GM12878 (cell line): ENCODE measurements at regions not wholly inside any gene's neighbourhood (a gene's known extent, or its start where the extent isn't known, plus 50 kb on each side); places are given as distances from the start of the nearest gene placed in this dataset.

ENCODE experiments used
- ATAC-seq: fragments of 200-7000 bp; cut with Tn5 transposase; 3 replicates; pipeline ENCODE4 v1.9.1; 2020; ENCODE audit warnings: mild to moderate bottlenecking, moderate library complexity
- BruUV-seq: library from RNA; stranded (reverse); fragments of 400-500 nt; replicated peaks from 2 replicates; lab custom pipeline; 2021; lab: Mats Ljungman, UMichigan
- CTCF ChIA-PET: fragments of 300-600 bp; sonication (Branson Sonifier 250); formaldehyde crosslinking; extraction: SDS; loops from one replicate; lab custom pipeline; 2021; ENCODE audit warnings: inconsistent platforms; lab: Yijun Ruan, JAX
- POLR2A ChIA-PET: fragments of 350-600 bp; formaldehyde crosslinking; extraction: SDS; loops from one replicate; lab custom pipeline; 2021; ENCODE audit warnings: inconsistent platforms; lab: Charles Lee
- RAD21 ChIA-PET: fragments of 300-600 bp; sonication (Branson Sonifier 250); formaldehyde crosslinking; loops from one replicate; lab custom pipeline; 2023; ENCODE audit warnings: antibody characterized with exemption; ENCODE audit not compliant: unreplicated experiment; lab: Charles Lee
- SMC1A ChIA-PET: fragments of 300-600 bp; sonication (Branson Sonifier 250); formaldehyde crosslinking; loops from one replicate; lab custom pipeline; 2023; ENCODE audit not compliant: unreplicated experiment, uncharacterized antibody; lab: Charles Lee
- DNase-seq: peaks from one replicate; pipeline ENCODE4 v3.0.0-alpha.2; 2011; ENCODE audit warnings: low read depth, low spot score
- FAIRE-seq: peaks from 3 replicates; lab custom pipeline; 2011; peaks lifted over from hg19 to GRCh38; lab: Jason Lieb, UNC
- H2AFZ ChIP-seq: 2 replicates; pipeline ENCODE4 v1.6.0; 2011; ENCODE audit warnings: low read depth, low read length, control low read depth; ENCODE audit not compliant: control insufficient read depth
- H3K27ac ChIP-seq: 2 replicates; pipeline ENCODE4 v1.5.1; 2011; ENCODE audit warnings: control low read depth; ENCODE audit not compliant: control insufficient read depth, insufficient read depth
- H3K27me3 ChIP-seq, 2 experiments: replicated peaks in 1 of 2; 2 replicates each; pipeline versions ENCODE4 v1.6.0 to v1.6.1; 2011; ENCODE audit warnings: low read length in 1 of 2; ENCODE audit not compliant: control insufficient read depth in 2 of 2, insufficient read depth in 2 of 2
- H3K36me3 ChIP-seq, 2 experiments: 2 replicates each; pipeline ENCODE4 v1.5.1; 2011; ENCODE audit warnings: low read length in 1 of 2; ENCODE audit not compliant: control insufficient read depth in 2 of 2, insufficient read depth in 2 of 2
- H3K4me1 ChIP-seq: 2 replicates; pipeline ENCODE4 v1.6.1; 2011; ENCODE audit warnings: mild to moderate bottlenecking, low read length, moderate library complexity, mixed read lengths; ENCODE audit not compliant: control insufficient read depth, insufficient read depth
- H3K4me2 ChIP-seq: 2 replicates; pipeline ENCODE4 v1.6.0; 2011; ENCODE audit warnings: control low read depth; ENCODE audit not compliant: control insufficient read depth, insufficient read depth
- H3K4me3 ChIP-seq: fragments of 200-600 bp; sonication (generic); 2 replicates; pipeline ENCODE4 v1.5.1; 2016
- H3K79me2 ChIP-seq: 2 replicates; pipeline ENCODE4 v1.6.0; 2011; ENCODE audit warnings: low read length; ENCODE audit not compliant: control insufficient read depth, insufficient read depth
- H3K9ac ChIP-seq: 2 replicates; pipeline ENCODE4 v1.8.0; 2011; ENCODE audit warnings: low read length, control low read depth, mixed read lengths; ENCODE audit not compliant: control insufficient read depth, insufficient read depth
- H3K9me3 ChIP-seq: replicated peaks from 3 replicates; pipeline ENCODE4 v1.5.1; 2011; ENCODE audit warnings: mild to moderate bottlenecking, low read length; ENCODE audit not compliant: control insufficient read depth, insufficient read depth
- H4K20me1 ChIP-seq: 2 replicates; pipeline ENCODE4 v1.6.0; 2011; ENCODE audit not compliant: control insufficient read depth, insufficient read depth
- ELK1 ChIP-seq: IDR thresholded peaks from 2 replicates; pipeline ENCODE4 v1.6.1; 2012; ENCODE audit warnings: low read depth, low read length, improper control_type of control experiment
- EP300 ChIP-seq, 2 experiments: fragments of 150-350 bp in 1 of 2; IDR thresholded peaks; 2 replicates each; pipeline ENCODE4 v1.6.1; 2011 to 2012; ENCODE audit warnings: low read depth in 2 of 2, low read length in 2 of 2, borderline replicate concordance in 1 of 2, improper control_type of control experiment in 1 of 2, inconsistent platforms in 1 of 2; ENCODE audit not compliant: control insufficient read depth in 1 of 2
- FOS ChIP-seq: IDR thresholded peaks from 3 replicates; pipeline ENCODE4 v1.6.1; 2011; ENCODE audit warnings: borderline replicate concordance; ENCODE audit not compliant: insufficient read length; ENCODE audit errors: extremely low read depth
- NBN ChIP-seq: fragments of 450-650 bp; IDR thresholded peaks from 2 replicates; pipeline ENCODE4 v1.6.1; 2016
- NR2C2 ChIP-seq: IDR thresholded peaks from 2 replicates; pipeline ENCODE4 v1.6.1; 2011; ENCODE audit warnings: borderline replicate concordance, low read depth; ENCODE audit not compliant: control insufficient read depth, insufficient read length
- POLR2AphosphoS2 ChIP-seq: IDR thresholded peaks from 2 replicates; pipeline ENCODE4 v1.6.1; 2011; ENCODE audit warnings: low read depth, mild to moderate bottlenecking, low read length, improper control_type of control experiment, moderate library complexity
- ZNF217 ChIP-seq: fragments of 450-650 bp; IDR thresholded peaks from 2 replicates; pipeline ENCODE4 v1.6.1; 2017; ENCODE audit warnings: antibody characterized with exemption, mild to moderate bottlenecking
- WGBS: methylation state at CpG from one replicate; pipeline ENCODE4 v1.1.6; 2016; ENCODE audit warnings: low lambda C conversion rate; ENCODE audit not compliant: insufficient replicate concordance, insufficient coverage; ENCODE audit errors: missing lambda C conversion rate; 5-methylcytosine and 5-hydroxymethylcytosine counted together
- in situ Hi-C: fragments of 300-500 bp; cut with MboI; formaldehyde crosslinking; loops from 9 replicates; pipeline ENCODE4 v1.14.3; 2018; ENCODE audit warnings: mixed read lengths
- intact Hi-C: fragments of 100-400 bp; cut with micrococcal nuclease; formaldehyde crosslinking; loops from one replicate; pipeline ENCODE4 v1.14.2; 2022; ENCODE audit not compliant: unreplicated experiment
- TF ChIP-seq, protein P1 (sequence below): fragments of 450-650 bp; formaldehyde crosslinking; IDR thresholded peaks from 2 replicates; pipeline ENCODE4 v1.4.0; 2020; ENCODE audit warnings: mild to moderate bottlenecking, moderate library complexity
- TF ChIP-seq, protein P2 (sequence below): fragments of 450-650 bp; IDR thresholded peaks from 2 replicates; pipeline ENCODE4 v1.6.1; 2017; ENCODE audit warnings: mild to moderate bottlenecking, moderate library complexity
- TF ChIP-seq, protein P3 (sequence below): fragments of 450-650 bp; IDR thresholded peaks from 2 replicates; pipeline ENCODE4 v1.6.1; 2016; ENCODE audit warnings: mild to moderate bottlenecking

- no peak for FAIRE-seq
- no peak for ATAC-seq
- in situ Hi-C loops (no loop called here), intact Hi-C loops (no loop called here)
- DNase-seq = no peak
- no peaks in the 10 kb centered on the region for H3K9me3 ChIP-seq
- H4K20me1 ChIP-seq = no peaks in the 10 kb centered on the region
- H3K4me3 ChIP-seq = no peak overlapping the region
- no peaks in the 10 kb centered on the region for H3K4me1 ChIP-seq
- no peaks in the 10 kb centered on the region for H3K27me3 ChIP-seq
- no peaks in the 10 kb centered on the region for H3K36me3 ChIP-seq
- no peak overlapping the region for H3K9ac ChIP-seq
- 0% methylated on average over 2 of the region's 2 CpGs for WGBS
- ChIA-PET POLR2A (no interaction called here), CTCF (no interaction called here), RAD21 (no interaction called here), SMC1A (no interaction called here)
- no peak overlapping the region for H2AFZ ChIP-seq
- no TSS peak for BruUV-seq
- H3K4me2 ChIP-seq = no peak overlapping the region
- H3K79me2 ChIP-seq = no peaks in the 10 kb centered on the region
- no peak overlapping the region for H3K27ac ChIP-seq
- TF ChIP-seq POLR2AphosphoS2 (no peak), NBN (no peak), ZNF217 (no peak), ELK1 (no peak), FOS (no peak), EP300 (IDR thresholded peaks at IDR 0.05; ENCODE audit: borderline replicate concordance in 1 of 2, control insufficient read depth in 1 of 2, low read depth in 2 of 2, low read length in 2 of 2) (no peak), NR2C2 (no peak)
- TF ChIP-seq, protein P1, sequence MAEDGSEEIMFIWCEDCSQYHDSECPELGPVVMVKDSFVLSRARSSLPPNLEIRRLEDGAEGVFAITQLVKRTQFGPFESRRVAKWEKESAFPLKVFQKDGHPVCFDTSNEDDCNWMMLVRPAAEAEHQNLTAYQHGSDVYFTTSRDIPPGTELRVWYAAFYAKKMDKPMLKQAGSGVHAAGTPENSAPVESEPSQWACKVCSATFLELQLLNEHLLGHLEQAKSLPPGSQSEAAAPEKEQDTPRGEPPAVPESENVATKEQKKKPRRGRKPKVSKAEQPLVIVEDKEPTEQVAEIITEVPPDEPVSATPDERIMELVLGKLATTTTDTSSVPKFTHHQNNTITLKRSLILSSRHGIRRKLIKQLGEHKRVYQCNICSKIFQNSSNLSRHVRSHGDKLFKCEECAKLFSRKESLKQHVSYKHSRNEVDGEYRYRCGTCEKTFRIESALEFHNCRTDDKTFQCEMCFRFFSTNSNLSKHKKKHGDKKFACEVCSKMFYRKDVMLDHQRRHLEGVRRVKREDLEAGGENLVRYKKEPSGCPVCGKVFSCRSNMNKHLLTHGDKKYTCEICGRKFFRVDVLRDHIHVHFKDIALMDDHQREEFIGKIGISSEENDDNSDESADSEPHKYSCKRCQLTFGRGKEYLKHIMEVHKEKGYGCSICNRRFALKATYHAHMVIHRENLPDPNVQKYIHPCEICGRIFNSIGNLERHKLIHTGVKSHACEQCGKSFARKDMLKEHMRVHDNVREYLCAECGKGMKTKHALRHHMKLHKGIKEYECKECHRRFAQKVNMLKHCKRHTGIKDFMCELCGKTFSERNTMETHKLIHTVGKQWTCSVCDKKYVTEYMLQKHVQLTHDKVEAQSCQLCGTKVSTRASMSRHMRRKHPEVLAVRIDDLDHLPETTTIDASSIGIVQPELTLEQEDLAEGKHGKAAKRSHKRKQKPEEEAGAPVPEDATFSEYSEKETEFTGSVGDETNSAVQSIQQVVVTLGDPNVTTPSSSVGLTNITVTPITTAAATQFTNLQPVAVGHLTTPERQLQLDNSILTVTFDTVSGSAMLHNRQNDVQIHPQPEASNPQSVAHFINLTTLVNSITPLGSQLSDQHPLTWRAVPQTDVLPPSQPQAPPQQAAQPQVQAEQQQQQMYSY (CRISPR knock-in tag) = no peak
- TF ChIP-seq, protein P2, sequence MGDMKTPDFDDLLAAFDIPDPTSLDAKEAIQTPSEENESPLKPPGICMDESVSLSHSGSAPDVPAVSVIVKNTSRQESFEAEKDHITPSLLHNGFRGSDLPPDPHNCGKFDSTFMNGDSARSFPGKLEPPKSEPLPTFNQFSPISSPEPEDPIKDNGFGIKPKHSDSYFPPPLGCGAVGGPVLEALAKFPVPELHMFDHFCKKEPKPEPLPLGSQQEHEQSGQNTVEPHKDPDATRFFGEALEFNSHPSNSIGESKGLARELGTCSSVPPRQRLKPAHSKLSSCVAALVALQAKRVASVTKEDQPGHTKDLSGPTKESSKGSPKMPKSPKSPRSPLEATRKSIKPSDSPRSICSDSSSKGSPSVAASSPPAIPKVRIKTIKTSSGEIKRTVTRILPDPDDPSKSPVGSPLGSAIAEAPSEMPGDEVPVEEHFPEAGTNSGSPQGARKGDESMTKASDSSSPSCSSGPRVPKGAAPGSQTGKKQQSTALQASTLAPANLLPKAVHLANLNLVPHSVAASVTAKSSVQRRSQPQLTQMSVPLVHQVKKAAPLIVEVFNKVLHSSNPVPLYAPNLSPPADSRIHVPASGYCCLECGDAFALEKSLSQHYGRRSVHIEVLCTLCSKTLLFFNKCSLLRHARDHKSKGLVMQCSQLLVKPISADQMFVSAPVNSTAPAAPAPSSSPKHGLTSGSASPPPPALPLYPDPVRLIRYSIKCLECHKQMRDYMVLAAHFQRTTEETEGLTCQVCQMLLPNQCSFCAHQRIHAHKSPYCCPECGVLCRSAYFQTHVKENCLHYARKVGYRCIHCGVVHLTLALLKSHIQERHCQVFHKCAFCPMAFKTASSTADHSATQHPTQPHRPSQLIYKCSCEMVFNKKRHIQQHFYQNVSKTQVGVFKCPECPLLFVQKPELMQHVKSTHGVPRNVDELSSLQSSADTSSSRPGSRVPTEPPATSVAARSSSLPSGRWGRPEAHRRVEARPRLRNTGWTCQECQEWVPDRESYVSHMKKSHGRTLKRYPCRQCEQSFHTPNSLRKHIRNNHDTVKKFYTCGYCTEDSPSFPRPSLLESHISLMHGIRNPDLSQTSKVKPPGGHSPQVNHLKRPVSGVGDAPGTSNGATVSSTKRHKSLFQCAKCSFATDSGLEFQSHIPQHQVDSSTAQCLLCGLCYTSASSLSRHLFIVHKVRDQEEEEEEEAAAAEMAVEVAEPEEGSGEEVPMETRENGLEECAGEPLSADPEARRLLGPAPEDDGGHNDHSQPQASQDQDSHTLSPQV = no peak
- TF ChIP-seq, protein P3, sequence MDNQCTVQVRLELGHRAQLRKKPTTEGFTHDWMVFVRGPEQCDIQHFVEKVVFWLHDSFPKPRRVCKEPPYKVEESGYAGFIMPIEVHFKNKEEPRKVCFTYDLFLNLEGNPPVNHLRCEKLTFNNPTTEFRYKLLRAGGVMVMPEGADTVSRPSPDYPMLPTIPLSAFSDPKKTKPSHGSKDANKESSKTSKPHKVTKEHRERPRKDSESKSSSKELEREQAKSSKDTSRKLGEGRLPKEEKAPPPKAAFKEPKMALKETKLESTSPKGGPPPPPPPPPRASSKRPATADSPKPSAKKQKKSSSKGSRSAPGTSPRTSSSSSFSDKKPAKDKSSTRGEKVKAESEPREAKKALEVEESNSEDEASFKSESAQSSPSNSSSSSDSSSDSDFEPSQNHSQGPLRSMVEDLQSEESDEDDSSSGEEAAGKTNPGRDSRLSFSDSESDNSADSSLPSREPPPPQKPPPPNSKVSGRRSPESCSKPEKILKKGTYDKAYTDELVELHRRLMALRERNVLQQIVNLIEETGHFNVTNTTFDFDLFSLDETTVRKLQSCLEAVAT = no peak
Measured at GRCh38 chr10:85225311-85225710, 896.9 kb downstream of the CCSER2 start.
